ENCODE measurements at regions not wholly inside any gene's neighbourhood (a gene's known extent, or its start where the extent isn't known, plus 50 kb on each side); places are given as distances from the start of the nearest gene placed in this dataset.
A peak's percentile ranks its signal among the peaks of the same experiment; 100 is the strongest.
"Not testable (repeated sequence)": the region's sequence is repeated elsewhere in the genome, so short reads cannot be mapped to it uniquely, and the experiment has no call there.

DNA sequence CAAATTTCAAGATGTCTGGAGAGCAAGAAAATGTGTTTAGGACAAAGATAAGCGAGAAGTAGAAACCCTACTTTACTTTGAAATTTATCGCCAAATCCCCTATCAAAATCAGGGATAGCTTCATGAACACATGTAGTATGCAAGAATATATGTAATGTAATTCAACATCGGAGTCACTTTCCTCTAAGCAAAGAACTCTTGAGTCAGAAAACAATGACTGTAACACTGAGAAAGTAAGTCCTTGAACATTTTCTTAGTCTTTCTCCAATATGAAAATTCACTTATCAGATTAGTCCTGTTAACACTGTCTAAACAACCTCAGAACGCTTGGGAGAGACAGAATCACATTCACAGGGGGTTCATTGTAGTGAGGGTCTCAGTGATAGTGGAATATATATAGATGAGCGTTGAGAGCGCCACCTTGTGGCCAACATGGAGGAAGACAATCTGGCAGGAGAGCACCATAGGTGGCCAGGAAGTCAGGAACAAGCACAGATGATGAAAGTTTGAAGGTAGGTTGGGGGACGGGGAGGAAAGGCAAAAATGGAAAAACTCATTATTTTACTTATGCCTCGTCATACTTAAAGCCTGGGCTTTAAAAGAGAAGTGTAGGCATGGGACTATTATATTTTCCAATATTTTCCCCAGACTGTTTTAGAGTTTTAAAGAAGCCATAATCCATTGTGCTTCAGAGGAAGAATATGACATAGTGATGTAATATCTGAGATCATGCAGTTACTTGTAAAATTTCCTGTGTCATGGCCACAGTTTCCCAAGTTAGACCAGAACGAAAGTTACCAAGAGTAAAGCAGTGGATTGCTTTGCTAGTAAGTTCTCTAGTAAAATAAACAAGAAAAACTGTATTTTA is 115.5 kb upstream of the GNAI1 start:
- DNase-seq (ENCODE audit: low read depth in 2 of 2): peak in 1 of 2 experiments; percentile 25

GRCh38 chr7:80017101-80017698 is 117.4 kb upstream of the GNAI1 start:
- DNase-seq (ENCODE audit: low read depth in 2 of 2): no peak

DNA sequence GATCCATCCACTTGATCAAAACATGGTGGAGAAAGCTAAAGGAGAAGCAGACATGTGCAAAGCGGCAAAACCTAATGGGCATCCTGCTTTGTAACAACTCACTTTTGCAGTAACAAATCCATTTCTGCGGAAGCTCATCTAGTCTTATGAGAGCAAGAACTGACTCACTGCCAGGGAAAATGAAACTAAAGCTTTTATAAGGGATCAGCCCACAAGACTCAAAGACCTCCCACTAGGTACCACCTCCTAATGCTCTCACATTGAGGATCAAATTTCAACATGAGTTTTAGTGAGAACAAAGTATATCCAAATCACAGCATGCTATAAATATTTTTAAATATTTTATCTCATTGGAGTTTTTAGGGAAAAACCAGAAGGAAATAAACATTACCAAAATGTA is 120.1 kb upstream of the GNAI1 start:
- DNase-seq (ENCODE audit: low read depth in 2 of 2): peak in 1 of 2 experiments; percentile 6

GRCh38 chr7:80008039-80008438 is 126.6 kb upstream of the GNAI1 start:
- DNase-seq (ENCODE audit: low read depth in 2 of 2): no peak

DNA sequence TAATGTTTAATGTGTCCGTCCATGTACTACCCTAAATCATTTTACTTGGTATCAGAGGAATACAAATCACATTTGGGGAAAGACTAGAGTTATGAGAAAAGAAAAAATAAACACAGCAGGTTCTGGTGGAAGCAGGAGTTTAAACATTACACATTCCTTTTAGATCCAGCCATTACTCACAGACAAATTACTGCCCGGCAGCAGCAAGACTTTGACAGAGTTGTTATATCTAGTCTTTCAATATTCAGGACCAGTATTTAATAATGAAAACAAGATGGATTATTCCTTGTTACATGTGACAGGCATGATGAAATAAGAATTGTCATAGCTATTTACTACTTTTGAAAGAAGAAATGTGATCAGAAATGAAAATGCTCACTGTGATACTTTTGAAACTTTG is 131.8 kb upstream of the GNAI1 start:
- DNase-seq (ENCODE audit: low read depth in 2 of 2): no peak

DNA sequence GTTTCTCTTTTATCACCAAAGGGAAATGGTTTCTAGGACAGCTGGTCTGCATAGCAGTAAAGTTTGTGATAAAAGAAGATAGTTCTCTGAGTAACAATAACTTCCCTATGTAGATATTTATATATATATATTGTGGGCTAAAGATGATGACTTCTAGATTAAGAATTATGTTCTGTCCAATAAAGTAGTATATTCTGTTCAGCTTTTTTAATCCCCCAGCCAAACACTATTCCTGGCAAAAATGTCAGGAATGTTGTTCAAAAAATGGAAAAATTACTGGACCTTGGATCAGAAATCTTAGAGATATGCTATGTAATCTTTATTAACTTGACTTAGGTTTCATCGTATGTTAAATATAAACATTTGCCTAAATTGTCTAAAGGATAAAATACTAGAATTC is 136.3 kb upstream of the GNAI1 start:
- no peak for DNase-seq (ENCODE audit: low read depth in 2 of 2)

GRCh38 chr7:79997345-79997744 is 137.3 kb upstream of the GNAI1 start:
- DNase-seq (ENCODE audit: low read depth in 2 of 2): no peak

GRCh38 chr7:79995741-79996140 is 138.9 kb upstream of the GNAI1 start:
- DNase-seq (ENCODE audit: low read depth in 2 of 2): not testable (repeated sequence)

DNA sequence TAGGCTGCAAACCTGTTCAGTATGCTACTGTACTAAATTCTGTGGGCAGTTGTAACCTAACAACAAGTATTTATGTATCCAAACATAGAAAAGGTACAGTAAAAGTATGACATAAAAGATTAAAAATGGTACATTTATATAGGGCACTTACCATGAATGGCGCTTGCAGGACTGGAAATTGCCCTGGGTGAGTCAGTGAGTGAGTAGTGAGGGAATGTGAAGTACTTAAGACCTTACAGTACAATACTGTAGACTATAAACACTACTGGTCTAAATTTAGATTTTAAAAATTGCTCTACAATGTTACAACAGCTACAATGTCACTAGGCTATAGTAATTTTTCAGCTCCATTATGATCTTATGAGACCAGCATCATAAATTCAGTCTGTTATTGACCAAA is 146.0 kb upstream of the GNAI1 start:
- no peak for DNase-seq (ENCODE audit: low read depth in 2 of 2)

DNA sequence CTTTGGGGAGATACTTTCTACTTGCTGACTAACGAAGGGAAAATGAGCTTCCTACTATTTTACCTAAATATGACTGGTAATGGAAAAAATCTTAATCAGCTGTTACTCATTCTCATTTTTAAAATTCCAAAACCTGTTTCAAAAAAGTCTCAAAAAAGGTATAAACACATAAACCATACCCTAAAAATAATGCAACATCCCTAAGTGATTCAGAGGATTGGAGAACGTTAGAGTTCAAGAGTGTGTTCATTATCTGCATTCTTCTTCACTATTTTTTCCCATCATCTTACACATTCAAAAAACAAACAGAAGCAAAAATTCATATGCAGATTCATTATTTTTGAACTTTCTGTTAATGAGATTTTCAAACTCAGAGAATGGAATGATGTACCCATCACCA is 150.4 kb upstream of the GNAI1 start:
- DNase-seq (ENCODE audit: low read depth in 2 of 2): peak in 1 of 2 experiments; percentile 51

- peak; percentile 59 to 61 for DNase-seq (ENCODE audit: low read depth in 2 of 2)
Observed at GRCh38 chr7:79982141-79982770, 152.4 kb upstream of the GNAI1 start.

DNA sequence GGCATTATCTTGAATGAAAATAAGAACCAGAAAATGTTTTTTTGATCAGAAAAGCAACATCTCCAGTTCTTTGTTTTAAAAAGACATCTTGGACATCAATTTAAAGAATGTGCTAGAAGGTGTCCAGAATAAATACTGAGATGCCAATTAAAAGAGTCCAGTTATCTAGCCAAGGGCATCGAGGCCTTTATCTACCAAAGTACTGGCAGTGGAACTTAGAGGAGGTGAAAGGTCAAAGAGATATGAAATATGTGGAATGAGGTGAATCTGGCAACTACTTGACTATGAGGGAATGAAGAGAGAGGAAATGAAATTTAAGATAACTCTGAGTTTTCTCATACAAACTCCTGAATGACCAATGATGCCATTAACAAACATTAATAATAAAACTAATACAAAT is 154.3 kb upstream of the GNAI1 start:
- DNase-seq (ENCODE audit: low read depth in 2 of 2): no peak

DNA sequence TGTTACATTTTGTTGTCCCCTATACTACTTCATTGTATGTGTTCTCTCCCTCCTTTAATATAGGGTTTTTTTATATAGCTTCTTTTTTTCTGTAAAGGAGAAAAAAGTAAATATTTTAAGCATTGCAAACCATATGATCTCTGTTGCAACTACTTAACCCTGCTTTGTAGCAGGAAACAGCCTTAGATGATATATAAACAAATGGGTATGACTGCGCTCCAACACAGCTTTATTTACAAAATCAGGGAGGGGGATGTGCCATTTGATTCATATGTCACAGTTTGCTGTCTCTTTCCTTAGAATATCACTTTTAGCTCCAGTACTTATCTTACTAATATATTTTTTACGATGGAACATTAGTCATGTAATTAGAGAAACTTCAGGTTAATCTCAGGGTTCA is 155.2 kb upstream of the GNAI1 start:
- peak in 1 of 2 experiments; percentile 17 for DNase-seq (ENCODE audit: low read depth in 2 of 2)

GRCh38 chr7:79977481-79977880 is 157.2 kb upstream of the GNAI1 start:
- DNase-seq (ENCODE audit: low read depth in 2 of 2): no peak

GRCh38 chr7:79976711-79977020 is 158.0 kb upstream of the GNAI1 start:
- not testable (repeated sequence) for DNase-seq (ENCODE audit: low read depth in 2 of 2)

- not testable (repeated sequence) for DNase-seq (ENCODE audit: low read depth in 2 of 2)
Observed at GRCh38 chr7:79975986-79976710, 158.5 kb upstream of the GNAI1 start.

DNA sequence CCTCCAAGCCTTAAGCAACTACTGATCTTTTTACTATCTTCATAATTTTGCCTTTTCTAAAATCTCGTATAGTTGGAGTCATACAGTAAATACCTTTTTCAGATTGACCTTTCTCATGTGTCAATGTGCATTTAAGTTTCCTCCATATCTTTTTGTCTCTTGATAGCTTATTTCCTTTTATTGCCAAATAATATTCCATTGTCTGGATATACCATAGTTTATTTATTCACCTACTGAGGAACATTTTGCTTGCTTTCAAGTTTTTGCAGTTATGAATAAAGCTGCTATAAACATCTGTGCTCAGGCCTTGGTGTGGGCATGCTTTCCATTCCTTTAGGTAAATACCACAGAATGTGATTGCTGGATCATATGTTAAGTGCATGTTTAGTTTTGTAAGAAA is 161.2 kb upstream of the GNAI1 start:
- no peak for DNase-seq (ENCODE audit: low read depth in 2 of 2)

- no peak for DNase-seq (ENCODE audit: low read depth in 2 of 2)
Observed at GRCh38 chr7:79971058-79971457, 163.6 kb upstream of the GNAI1 start.

GRCh38 chr7:79968894-79969293 is 165.7 kb upstream of the GNAI1 start:
- DNase-seq (ENCODE audit: low read depth in 2 of 2): no peak

- DNase-seq (ENCODE audit: low read depth in 2 of 2): no peak
Observed at GRCh38 chr7:79968077-79968648, 166.5 kb upstream of the GNAI1 start.

GRCh38 chr7:79965946-79966345 is 168.7 kb upstream of the GNAI1 start:
- DNase-seq (ENCODE audit: low read depth in 2 of 2): no peak

GRCh38 chr7:79964463-79964862 is 170.2 kb upstream of the GNAI1 start:
- DNase-seq (ENCODE audit: low read depth in 2 of 2): no peak

Measured in fibroblast of skin of left biceps (primary cell).